GM21529 (cell line): ENCODE measurements at regions not wholly inside any gene's neighbourhood (a gene's known extent, or its start where the extent isn't known, plus 50 kb on each side); places are given as distances from the start of the nearest gene placed in this dataset.
"Not testable (repeated sequence)": the region's sequence is repeated elsewhere in the genome, so short reads cannot be mapped to it uniquely, and the experiment has no call there.

Source experiments
- ATAC-seq: cut with Tn5 transposase; IDR thresholded peaks from one replicate; pipeline ENCODE4 v1.9.1; 2021; ENCODE audit not compliant: unreplicated experiment

GRCh38 chr3:16707260-16707659, 102.0 kb upstream of the DAZL start:
- ATAC-seq = no peak

DNA sequence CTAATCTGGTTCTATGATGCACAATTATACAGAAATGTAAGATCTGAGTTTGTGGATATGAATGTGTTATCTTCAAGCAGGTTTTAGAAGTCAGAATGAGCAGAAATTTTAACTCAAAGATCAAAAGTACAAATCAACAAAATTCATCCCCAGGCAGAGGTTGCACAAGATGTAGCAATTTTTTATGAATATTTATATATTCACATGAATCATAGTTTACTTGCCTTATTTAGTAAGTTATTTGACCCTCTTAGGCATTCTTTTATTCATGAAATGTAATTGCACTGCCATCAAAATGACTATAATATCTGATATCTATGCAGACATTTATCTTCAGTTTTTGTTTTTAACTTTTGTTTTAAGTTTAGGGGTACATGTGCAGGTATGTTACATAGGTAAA, 103.1 kb upstream of the DAZL start:
- ATAC-seq = no peak

DNA sequence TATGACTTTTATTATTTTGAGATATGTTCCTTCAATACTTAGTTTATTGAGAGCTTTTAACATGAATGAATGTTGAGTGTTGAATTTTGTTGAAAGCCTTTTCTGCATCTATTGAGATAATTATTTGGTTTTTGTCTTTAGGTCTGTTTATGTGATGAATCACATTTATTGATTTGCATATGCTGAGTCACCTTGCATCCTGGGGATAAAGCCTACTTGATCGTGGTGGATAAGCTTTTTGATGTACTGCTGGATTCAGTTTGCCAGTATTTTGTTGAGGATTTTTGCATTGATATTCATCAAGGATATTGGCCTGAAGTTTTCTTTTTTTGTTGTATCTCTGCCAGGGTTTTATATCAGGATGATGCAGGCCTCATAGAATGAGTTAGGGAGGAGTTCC, 106.5 kb upstream of the DAZL start:
- not testable (repeated sequence) for ATAC-seq

GRCh38 chr3:16715281-16715680, 110.1 kb upstream of the DAZL start:
- ATAC-seq = no peak

DNA sequence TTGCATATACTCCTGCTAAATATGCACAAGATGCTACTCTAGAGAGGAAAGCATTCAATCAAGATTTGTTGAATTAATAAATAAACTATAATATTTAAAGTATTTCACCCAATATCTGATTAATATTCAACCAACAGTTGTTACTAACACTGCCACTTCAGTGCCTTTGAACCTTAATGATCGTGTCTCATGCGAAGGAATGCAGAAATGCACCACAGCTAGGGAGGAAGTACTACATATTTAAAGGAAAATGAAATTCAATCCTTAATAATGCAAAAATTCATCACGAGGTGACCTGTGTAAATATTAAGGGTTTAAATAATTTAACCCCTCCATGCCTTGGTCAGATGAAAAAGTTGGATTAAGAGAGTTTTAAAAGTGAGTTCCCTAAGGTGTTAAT, 114.2 kb upstream of the DAZL start:
- no peak for ATAC-seq

GRCh38 chr3:16720367-16720940, 115.2 kb upstream of the DAZL start:
- ATAC-seq = no peak

DNA sequence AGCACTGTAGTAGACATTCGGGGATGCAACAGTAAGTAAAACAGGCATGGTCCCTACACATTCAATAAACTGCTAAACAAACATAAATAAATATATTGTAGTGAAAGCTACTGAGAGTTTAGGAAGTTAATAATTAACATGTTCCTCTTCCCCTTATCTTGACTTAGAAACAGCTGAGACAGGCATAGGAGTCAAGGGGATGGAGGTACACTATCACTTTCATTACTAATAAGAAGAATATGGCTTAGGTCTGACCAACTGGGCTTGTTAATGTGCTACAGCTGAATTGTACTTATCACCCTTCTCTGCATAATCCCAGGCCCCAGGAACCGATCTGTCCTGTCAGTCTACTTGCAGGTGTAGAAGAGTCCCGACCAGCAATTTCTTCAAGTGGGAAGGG, 116.3 kb upstream of the DAZL start:
- ATAC-seq = no peak

DNA sequence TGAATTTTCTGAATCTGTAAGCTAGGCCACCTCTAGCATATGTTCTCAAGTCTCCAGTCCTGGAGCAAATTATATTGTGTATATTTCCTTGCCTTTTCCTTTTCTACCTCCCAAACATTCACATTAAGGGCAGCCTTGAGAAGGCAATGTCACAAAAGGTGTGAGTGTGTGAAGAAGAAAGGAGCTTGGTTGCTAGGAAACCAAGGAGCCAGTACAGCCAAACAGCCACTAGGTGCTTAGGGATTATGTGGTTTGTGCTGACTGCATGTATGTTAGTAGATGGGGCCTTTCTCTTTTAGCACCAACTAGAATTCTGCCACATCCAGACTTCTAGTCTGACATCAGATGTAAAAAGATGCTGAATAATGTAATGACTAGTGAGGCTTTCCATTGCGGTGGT, 118.8 kb upstream of the DAZL start:
- no peak for ATAC-seq

DNA sequence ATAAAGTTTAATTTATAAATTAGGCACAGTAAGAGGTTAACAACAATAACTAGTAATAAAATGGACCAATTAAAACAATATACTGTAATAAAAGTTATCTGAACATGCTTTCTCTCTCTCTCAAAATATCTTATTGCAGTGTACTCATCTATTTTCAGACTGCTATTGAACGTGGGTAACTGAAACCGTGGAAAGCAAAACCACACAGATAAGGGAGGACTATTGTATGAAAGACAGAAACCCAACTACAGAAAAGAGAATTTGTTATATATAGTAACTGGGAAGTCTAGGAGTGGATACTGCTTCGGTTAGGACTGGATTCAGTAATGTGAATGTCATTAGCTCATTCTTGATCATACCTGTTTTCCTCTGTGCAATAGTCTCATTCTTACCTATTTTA, 119.3 kb upstream of the DAZL start:
- ATAC-seq = no peak

DNA sequence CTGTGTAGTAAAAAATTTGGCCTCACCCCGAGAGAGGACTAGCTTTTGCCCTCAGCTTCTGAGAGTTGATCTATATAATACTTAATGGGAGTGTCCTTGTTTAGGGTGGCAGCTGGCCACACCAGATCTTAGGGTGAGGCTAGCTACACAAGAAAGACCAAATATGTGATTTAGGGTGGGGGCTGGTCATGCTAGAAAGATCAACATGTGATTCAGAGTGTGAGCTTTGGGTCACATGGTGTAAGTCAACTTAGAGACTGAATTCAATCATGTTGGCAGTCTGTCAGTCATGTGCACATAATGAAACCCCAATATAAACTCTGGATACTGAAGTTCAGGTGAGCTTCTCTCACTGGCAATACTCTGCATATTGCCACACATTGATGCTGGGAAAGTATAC, 120.7 kb upstream of the DAZL start:
- ATAC-seq = no peak

GRCh38 chr3:16728770-16729745, 123.8 kb upstream of the DAZL start:
- no peak for ATAC-seq

DNA sequence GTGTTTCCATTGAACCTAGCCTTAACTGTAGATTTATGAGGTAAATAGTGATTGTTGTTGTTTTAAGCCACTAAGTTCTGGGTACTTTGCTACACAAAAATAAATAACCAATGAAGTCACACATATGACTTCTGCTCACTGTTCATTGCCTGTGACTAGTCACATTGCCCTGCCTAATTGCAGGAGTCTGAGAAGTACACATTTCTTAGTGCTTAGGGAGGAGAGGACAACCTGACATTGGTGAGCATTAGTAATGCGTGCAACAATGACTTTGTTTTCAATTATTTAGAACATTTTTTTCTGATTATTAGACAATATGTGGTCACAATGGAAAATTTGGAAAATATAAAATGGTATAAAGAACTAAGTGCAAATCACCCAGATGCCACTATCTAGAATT, 133.2 kb upstream of the DAZL start:
- no peak for ATAC-seq

DNA sequence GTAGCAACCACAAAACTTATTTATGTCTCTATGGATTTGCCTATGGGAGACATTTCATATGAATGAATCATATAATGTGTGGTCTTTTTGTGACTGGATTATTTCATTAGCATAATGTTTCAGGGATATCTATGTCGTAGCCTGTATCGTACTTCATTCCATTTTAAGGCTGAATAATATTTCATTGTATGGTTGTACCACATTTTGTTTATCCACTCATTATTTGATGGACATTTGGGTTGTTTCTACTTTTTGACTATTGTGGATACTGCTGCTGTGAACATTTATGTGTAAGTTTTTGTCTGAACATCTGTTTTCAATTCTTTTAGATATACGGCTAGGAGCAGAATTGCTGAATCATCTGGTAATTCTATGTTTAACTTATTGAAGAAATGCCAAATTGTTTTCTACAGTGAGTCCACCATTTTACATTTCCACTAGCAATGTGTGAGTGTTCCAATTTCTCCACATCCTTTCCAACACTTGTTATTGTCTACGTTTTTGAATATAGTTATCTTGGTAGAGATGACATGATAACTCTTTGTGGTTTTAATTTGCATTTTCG, 134.4 kb upstream of the DAZL start:
- no peak for ATAC-seq

- no peak for ATAC-seq
Observed at GRCh38 chr3:16740515-16740914, 135.3 kb upstream of the DAZL start.

DNA sequence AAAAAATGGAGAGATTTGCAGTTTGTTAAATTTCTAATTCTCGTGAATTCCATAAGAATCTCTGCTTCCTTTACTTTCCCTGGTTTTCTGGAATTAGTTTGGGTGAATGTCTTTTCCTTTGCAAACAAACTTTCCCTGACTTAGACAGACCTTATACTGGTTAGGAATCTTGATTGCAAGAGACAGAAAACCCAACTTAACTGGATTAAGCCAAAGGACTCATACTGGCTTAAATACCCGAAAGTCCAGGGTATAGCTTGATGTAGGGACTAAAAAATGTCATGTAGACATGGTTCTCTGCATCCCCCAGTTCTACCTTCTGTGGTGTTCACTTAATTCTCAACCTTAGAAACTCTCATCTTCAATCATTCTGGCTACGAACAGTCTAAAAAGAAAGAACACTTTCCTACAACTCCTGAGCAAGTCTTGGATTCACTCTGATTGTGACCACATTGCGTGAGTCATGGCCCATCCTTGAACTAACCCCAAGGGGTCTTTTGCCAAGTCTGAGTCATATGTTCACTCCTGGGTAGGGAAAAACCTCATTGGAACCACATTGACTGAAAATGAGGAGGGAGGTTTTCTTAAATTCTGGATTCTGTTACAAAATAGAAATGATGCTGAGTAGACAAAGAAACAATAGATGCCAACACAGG, 136.0 kb upstream of the DAZL start:
- peak; percentile 36 for ATAC-seq

DNA sequence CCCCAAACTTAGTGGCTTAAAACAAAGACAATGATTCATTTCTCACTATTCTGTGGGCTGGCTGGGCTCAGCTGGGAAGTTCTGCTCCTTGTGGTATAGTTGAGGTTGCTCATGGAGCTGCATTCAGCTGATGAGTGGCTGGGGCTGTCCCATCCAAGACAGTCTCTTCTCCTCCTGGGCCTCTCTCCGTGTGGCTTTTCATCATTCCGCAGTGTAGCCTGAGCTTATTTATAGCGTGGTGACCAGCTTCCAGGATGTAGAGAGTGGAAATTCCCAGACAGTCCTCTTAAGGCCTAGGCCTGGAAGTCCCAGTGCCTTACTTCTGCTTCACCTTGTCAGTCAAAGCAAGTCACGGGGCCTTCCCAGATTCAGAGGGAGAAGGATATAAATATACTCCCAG, 136.7 kb upstream of the DAZL start:
- peak; percentile 78 for ATAC-seq

- no peak for ATAC-seq
Observed at GRCh38 chr3:16743276-16743675, 138.1 kb upstream of the DAZL start.

- no peak for ATAC-seq
Observed at GRCh38 chr3:16759227-16759903, 125.4 kb upstream of the PLCL2 start.

GRCh38 chr3:16761571-16761970, 123.2 kb upstream of the PLCL2 start:
- ATAC-seq = no peak

- no peak for ATAC-seq
Observed at GRCh38 chr3:16765661-16766060, 119.1 kb upstream of the PLCL2 start.

- no peak for ATAC-seq
Observed at GRCh38 chr3:16767006-16767405, 117.7 kb upstream of the PLCL2 start.
